GM12872 (cell line): ENCODE measurements at regions not wholly inside any gene's neighbourhood (a gene's known extent, or its start where the extent isn't known, plus 50 kb on each side); places are given as distances from the start of the nearest gene placed in this dataset.

Experiments
- CTCF ChIP-seq: IDR thresholded peaks from 3 replicates; pipeline ENCODE4 v1.5.1; 2011; ENCODE audit warnings: low read depth, mild to moderate bottlenecking, low read length, moderate library complexity; ENCODE audit not compliant: insufficient read depth

DNA sequence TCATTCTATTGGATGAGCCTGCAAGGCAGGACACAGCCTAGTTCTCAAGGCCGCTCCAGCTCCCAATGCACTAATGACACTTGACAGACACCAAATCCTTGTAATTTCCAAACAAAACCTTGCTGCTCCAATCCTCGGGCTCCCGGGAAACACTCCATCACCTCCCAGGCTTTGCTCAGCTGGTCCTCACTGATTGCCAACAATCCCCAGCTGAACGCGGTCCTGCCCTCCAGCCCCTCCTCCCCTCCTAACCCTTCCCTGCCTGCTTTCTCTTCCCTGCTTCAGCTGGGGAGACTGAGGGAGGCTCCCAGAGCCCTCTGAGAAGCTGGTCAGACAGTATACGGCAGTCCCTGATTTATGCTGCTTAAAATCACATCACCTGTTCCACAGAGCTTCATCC, 114.4 kb upstream of the TNR start:
- TF ChIP-seq CTCF: no peak

DNA sequence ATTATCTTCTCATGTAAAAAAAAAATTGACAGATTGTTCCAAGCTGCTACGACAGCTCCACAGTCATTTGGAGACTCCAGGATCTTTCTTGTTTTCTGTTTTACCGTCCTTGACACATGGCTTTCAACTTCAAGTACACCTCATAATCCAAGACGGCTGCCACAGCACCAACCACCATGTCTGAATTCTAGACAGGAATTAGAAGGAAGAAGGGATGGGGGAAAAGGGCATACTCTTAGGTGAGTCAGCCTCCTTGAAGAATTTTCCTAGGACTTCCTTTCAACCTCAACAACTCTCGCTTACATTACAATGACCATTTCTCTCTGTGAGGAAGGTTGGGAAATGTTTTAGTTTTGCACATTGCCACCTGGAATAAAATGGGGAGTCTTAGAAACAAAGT, 110.3 kb upstream of the TNR start:
- TF ChIP-seq CTCF: no peak

DNA sequence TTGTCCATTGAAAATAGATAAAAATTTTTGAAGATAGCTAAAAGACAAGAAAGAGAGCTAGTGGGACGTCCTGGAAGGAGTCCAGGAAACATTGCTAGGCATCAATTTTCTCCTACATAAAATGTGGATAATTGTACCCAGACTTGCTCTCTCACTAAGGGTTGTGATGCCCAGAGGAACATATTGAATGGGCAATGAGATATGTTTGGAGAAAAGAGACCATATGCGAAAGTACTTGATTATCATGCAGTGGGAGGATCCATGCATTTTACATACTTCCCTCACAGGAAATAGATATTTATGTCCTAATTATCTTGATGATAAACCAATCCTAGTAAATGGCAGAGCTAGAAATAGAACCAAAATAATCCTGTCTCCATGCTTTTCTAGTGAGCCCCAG, 108.4 kb upstream of the TNR start:
- no peak for TF ChIP-seq CTCF

DNA sequence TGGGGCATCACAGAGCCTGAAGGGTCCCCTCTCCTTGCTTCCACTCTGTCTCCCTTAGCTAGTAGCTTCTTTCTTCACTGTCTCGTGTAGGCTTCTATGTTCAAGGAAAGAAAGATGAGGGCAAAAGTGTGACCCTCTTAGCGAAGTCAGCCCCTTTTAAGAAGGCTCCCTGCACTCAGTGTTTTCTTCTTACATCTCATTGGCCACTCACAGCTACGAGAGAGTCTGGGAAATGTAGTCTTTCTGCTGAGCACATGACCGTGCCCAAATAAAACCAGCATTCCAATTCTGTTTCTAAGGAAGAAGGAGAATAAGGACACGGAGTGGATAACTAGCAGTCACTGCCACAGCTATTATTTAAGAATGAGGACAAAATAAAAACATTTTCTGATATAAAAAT, 104.9 kb upstream of the TNR start:
- TF ChIP-seq CTCF: no peak

- no peak for TF ChIP-seq CTCF
Observed at GRCh38 chr1:175845985-175846384, 102.6 kb upstream of the TNR start.

DNA sequence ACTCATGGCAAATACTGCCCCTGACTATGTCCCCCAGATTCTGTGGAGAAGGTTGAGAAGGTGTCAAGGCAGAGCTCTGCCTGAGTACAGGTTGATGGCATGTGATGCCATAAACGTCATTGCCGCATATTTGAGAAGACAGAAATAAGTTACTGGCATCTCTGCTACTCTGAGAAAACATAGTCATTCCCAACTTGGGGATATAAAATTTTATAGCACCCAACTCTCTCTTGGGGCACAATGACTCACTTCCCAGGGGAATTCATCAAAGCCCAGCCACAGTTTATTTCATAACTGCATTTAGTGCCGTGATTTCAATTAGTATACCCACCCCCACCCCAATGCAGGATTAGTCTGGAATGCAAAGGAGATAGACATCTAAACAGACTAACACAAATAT, 101.9 kb upstream of the TNR start:
- TF ChIP-seq CTCF: no peak

DNA sequence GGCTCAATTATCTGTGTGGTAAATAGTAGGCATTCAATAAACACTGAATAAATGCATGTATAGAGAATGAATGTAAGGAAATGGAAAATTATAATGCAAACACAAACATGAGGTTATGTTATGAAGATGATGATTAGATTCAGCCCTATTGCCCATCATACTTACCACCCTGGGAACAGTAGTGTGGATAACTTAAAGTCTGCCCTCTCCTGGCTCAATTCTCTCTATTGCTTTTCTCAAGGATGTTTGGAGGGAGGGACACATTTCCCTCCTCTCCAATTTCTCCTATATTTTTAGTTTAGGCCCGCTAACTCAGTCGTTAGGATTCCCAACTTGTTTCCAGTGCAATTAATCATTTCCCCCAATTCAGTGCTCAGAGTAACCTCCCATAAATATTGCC, 101.5 kb upstream of the TNR start:
- TF ChIP-seq CTCF: no peak

GRCh38 chr1:175842550-175842949, 99.2 kb upstream of the TNR start:
- TF ChIP-seq CTCF: no peak
